Lower lobe of right lung (tissue), 2 donors: ENCODE measurements at regions not wholly inside any gene's neighbourhood (a gene's known extent, or its start where the extent isn't known, plus 50 kb on each side); places are given as distances from the start of the nearest gene placed in this dataset.

Source experiments
- ATAC-seq, 2 donors: fragments of 200-7000 bp; cut with Tn5 transposase; one replicate each; pipeline ENCODE4 v1.9.1; 2020 to 2022; ENCODE audit warnings: mild to moderate bottlenecking in 2 of 2, moderate library complexity in 2 of 2
- DNase-seq: peaks from one replicate; pipeline ENCODE4 v3.0.0-alpha.2; 2020
- H3K27ac ChIP-seq: fragments of 200-600 bp; one replicate; pipeline ENCODE4 v1.8.0; 2022
- H3K27me3 ChIP-seq: fragments of 200-600 bp; one replicate; pipeline ENCODE4 v1.8.0; 2022; ENCODE audit warnings: low read depth
- H3K36me3 ChIP-seq: fragments of 200-600 bp; one replicate; pipeline ENCODE4 v1.8.0; 2022; ENCODE audit warnings: mild to moderate bottlenecking
- H3K4me1 ChIP-seq: fragments of 200-600 bp; one replicate; pipeline ENCODE4 v1.8.0; 2022
- H3K4me3 ChIP-seq: fragments of 200-600 bp; one replicate; pipeline ENCODE4 v1.8.0; 2022; ENCODE audit warnings: mild to moderate bottlenecking
- H3K9me3 ChIP-seq: fragments of 200-600 bp; one replicate; pipeline ENCODE4 v1.8.0; 2022
- CTCF ChIP-seq: fragments of 200-600 bp; IDR thresholded peaks from one replicate; pipeline ENCODE4 v1.8.0; 2022; ENCODE audit warnings: antibody characterized with exemption, mild to moderate bottlenecking
- intact Hi-C: fragments of 100-400 bp; cut with DNase I; formaldehyde crosslinking; loops from one replicate; pipeline ENCODE4 v1.11.0; 2022
- donor health status: DM: no; HTN: yes; CAD: no; lungs with severe emphysema.

GRCh38 chr6:165010556-165011535 lies 298.6 kb downstream of the C6orf118 start:
- Histone ChIP-seq H3K4me3 (no peak overlapping the region), H3K27me3 (no peaks in the 10 kb centered on the region), H3K9me3 (no peaks in the 10 kb centered on the region), H3K36me3 (no peaks in the 10 kb centered on the region), H3K27ac (no peak overlapping the region), H3K4me1 (no peaks in the 10 kb centered on the region)
- DNase-seq (no peak), ATAC-seq (no peak)
- TF ChIP-seq CTCF = no peak
- intact Hi-C loops = no loop called here

DNA sequence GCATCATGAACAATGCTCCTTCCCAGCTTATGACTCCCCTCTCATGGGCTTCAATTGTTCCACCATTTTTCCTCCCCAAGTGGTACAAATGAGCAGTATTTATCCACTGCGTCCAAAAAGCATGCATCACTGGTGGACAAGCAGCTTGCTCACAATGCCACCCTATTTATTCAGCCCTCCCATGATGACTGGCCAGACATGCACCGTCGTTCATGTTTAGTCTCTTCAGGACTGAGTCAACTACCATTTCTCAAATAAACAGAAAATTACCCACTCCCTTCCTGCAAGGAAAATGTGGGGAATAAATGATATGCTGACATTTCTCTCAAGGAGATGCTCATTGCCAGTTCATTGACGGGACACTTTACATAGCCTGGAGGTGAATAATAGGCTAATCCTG lies 300.4 kb downstream of the C6orf118 start:
- no peak for ATAC-seq
- Histone ChIP-seq H3K27ac (no peak overlapping the region), H3K4me3 (no peak overlapping the region), H3K36me3 (no peaks in the 10 kb centered on the region), H3K27me3 (no peaks in the 10 kb centered on the region), H3K4me1 (no peaks in the 10 kb centered on the region), H3K9me3 (no peaks in the 10 kb centered on the region)
- intact Hi-C loops = no loop called here
- DNase-seq = no peak
- TF ChIP-seq CTCF = no peak

GRCh38 chr6:165002866-165003265 lies 306.5 kb downstream of the C6orf118 start:
- no peak for TF ChIP-seq CTCF
- intact Hi-C loops = no loop called here
- no peak for ATAC-seq

DNA sequence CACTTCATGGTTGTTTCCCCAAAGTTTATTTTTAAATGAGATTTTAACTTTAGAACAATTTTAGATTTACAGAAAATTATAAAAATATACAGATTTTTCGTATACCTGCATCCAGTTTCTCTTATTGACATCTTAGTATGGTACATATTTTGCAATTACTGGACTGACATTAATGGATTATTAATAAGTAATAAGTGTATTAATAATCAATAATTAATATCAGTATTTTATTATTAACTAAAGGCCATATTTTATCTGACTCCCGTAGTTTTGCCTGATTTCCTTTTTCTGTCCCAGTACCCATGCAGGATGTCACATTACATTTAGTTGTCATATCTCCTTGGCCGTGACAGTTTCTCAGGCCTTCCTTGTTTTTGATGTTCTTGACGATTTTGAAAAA lies 307.0 kb downstream of the C6orf118 start:
- intact Hi-C loops = no loop called here
- Histone ChIP-seq H3K36me3 (no peaks in the 10 kb centered on the region), H3K27ac (no peak overlapping the region), H3K27me3 (no peaks in the 10 kb centered on the region), H3K4me1 (no peaks in the 10 kb centered on the region), H3K4me3 (no peak overlapping the region), H3K9me3 (peaks cover 9% of the 10 kb centered on the region)
- no peak for ATAC-seq
- no peak for TF ChIP-seq CTCF
- DNase-seq = no peak

More at GRCh38 chr6:165002866-165003265, 306.5 kb downstream of the C6orf118 start:
- no peak overlapping the region for H3K4me3 ChIP-seq
- H3K36me3 ChIP-seq = no peaks in the 10 kb centered on the region
- no peak overlapping the region for H3K27ac ChIP-seq
- no peaks in the 10 kb centered on the region for H3K27me3 ChIP-seq
- peaks cover 9% of the 10 kb centered on the region for H3K9me3 ChIP-seq
- DNase-seq = no peak
- no peaks in the 10 kb centered on the region for H3K4me1 ChIP-seq

DNA sequence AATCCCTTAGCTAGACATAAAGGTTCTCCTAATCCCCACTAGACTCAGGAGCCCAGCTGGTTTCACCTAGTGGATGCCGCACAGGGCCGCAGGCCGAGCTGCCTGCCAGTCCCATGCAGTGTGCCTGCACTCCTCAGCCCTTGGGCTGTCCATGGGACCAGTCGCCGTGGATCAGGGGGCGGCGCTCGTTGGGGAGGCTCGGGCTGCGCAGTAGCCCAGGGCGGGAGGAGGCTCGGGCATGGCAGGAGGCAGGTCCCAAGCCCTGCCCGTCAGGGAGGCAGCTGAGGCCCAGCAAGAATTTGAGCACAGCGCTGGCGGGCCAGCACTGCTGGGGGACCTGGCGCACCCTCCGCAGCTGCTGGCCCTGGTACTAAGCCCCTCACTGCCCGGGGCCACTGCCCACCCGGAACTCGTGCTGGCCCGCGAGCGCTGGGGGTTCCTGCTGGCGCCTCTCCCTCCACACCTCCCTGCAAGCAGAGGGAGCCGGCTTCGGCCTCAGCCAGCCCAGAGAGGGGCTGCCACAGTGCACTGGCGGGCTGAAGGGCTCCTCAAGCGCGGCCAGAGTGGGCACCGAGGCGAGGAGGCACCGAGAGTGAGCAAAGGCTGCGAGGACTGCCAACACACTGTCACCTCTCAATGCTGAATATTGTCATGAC lies 307.8 kb downstream of the C6orf118 start:
- Histone ChIP-seq H3K4me3 (no peak overlapping the region), H3K9me3 (peaks cover 9% of the 10 kb centered on the region), H3K27ac (no peak overlapping the region), H3K4me1 (no peaks in the 10 kb centered on the region), H3K36me3 (no peaks in the 10 kb centered on the region), H3K27me3 (no peaks in the 10 kb centered on the region)
- DNase-seq = no peak
- intact Hi-C loops = no loop called here
- ATAC-seq = no peak
- no peak for TF ChIP-seq CTCF
